ENCODE measurements at regions not wholly inside any gene's neighbourhood (a gene's known extent, or its start where the extent isn't known, plus 50 kb on each side); places are given as distances from the start of the nearest gene placed in this dataset.
A peak's percentile ranks its signal among the peaks of the same experiment; 100 is the strongest.

- no peak for FAIRE-seq
- DNase-seq (ENCODE audit: extremely low spot score, insufficient read length, low read depth) = no peak
Observed at GRCh38 chr7:25944777-25945515, 207.1 kb upstream of the NFE2L3 start.

DNA sequence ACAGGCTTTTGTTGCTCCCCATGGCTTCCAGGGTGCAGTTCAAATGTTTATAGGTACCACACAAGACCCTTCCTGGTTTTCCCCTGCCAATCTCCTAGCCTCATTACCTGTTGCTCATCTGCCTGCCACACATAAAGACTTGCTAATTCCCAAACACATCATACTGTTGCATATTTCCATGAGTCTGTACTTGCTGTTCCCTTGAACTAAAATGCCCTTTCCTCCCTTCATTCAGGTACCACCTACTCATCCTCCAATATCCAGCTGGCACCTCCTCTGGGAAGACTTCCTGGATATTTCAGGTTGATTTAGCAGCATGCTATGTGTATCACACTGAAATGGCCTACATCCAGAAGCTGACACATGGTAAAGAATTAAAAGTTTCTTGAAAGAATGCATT is 206.4 kb upstream of the NFE2L3 start:
- DNase-seq (ENCODE audit: extremely low spot score, insufficient read length, low read depth) = no peak
- no peak for FAIRE-seq

- DNase-seq (ENCODE audit: extremely low spot score, insufficient read length, low read depth) (no peak), FAIRE-seq (no peak)
Observed at GRCh38 chr7:25946181-25946580, 205.8 kb upstream of the NFE2L3 start.

GRCh38 chr7:25947669-25948516 is 204.1 kb upstream of the NFE2L3 start:
- DNase-seq (ENCODE audit: extremely low spot score, insufficient read length, low read depth) (no peak), FAIRE-seq (peak; percentile 95)

DNA sequence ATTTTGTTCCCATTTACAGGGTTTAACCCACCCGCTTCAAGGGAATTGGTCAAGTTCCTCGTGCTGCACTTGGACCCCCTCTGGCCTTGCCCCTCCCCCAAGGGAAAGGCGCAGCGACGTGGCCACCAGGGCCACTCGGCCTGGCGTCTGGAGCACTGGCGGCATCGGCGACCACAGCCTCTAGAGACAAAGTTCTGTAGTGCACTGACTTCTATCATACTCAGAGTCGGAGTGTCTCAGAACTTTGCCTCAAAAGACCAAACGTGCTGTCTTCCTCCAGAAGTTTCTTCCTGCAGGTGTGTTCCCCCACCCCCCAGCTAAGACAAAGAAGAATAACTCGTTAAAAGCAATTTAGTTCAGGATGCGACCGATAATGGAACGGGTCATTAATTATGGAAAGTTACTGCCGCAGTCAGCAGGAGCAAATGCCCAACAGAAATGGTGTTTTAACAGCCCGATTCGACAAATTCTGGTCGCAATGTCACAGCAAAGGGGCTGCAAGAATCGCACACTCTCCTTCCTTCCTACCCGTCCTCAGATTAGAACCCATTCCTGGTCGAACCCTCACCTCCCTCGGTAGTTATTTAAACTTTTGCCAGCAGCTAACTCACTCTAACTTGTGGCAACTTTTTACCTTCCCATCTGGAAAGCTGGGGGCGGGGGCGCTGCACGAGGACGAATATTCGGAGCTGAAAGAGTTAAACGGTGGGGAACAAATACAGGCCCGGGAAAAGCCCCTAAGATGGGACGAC is 202.1 kb upstream of the NFE2L3 start:
- DNase-seq (ENCODE audit: extremely low spot score, insufficient read length, low read depth) (no peak), FAIRE-seq (peak; percentile 81)

DNA sequence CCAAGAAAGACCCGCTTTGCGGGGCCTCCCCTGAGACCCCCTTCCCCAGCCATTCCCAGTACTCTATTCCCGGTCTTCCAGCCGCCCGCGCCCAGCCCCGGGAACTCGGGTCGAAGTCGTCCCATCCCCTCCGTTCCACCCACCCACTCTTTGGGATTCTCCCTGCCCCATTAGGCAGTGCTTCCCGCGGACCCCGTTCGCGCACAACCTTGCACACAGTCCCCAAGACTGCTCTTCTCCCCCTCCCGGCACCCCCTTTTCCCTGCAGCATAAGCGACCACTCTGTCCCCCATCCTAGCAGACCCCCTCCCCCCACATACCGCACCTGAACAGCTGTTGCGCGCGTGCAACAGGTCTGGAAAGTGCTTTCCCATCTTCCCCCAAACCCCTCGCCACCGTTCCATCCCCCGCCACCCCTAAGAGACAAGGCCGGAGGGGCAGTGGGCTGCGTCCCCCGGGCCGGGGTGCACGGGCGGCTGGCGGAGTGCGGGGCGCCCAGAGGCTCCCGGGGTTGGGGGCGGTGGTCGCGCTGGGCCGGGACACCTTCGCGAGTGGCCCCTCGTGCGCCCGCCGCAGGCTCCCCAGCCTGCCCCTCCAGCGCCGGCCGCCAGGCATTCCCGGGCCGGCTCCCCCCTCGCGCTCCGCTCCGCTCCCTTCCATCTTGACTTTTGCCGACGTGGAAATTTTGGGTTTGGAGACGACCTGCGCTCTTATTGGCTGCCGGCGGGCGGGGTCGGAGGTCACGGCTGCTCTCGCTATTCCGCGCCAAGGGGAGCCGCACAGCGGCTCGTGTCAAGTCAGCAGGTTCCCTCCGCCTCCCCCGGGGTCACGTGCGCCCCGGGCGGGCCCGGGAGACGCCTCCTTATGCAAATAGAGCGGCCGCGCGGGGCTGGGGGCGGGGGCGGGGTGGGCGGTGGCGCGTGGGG is 201.2 kb upstream of the NFE2L3 start:
- DNase-seq (ENCODE audit: extremely low spot score, insufficient read length, low read depth) = peak; percentile 92
- FAIRE-seq = peak; percentile 90

GRCh38 chr7:25951414-25952260 is 200.4 kb upstream of the NFE2L3 start:
- DNase-seq (ENCODE audit: extremely low spot score, insufficient read length, low read depth) (no peak), FAIRE-seq (peak; percentile 51)

DNA sequence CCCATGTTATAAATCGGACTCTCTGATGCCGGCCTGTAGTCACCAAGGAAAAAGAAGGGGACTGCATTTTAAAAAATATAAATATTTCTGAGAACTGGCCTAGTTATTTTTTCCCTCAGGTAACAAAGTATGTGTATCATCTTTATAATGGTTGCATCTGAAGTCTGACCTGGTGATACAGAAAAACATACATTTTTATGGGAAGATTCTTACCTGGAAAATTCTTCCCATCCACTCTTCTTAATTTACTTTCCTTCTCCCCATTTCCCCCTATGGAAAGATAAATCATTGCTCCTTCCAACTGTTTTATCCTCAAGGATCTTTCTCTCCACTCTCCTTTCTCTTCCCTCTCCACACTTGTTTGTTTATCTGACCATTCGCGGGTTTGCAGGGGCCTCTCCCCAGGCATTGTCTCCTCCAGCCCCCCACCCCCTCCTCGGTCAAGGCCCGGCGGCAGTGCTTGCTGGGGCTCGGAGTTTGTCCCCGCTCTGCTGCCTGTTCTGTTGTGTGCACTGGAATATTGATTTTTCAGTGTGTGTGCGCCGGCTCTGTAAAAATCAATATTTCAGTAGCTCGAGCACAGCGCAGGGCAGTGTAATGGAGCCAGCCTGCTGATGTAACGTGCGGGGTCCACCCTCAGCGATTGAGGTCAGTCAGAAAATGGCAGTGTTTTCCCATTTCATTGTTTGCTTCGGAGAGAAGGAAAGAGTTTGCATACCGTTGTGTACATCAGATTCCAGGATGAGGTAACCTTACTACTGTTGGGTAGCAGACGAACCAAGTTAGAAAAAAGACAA is 199.5 kb upstream of the NFE2L3 start:
- FAIRE-seq = no peak
- DNase-seq (ENCODE audit: extremely low spot score, insufficient read length, low read depth) = no peak

DNA sequence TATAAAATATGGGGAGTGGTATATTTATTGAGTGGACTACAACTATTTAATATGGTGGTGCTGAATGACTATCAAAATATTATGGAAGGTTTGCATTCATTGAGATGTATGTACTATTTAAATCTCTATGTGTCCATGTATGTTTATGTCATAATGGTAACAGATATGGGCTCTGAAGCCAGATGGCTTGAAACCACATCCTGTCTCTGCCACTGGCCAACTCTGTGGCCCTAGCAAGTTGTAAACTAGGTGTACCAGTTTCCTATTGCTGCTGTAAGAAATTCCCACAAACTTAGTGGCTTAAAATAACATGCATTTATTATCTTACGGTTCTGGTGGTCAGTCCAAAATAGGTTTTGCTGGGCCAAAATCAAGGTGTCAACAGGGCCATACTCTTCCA is 198.1 kb upstream of the NFE2L3 start:
- peak; percentile 83 for FAIRE-seq

DNA sequence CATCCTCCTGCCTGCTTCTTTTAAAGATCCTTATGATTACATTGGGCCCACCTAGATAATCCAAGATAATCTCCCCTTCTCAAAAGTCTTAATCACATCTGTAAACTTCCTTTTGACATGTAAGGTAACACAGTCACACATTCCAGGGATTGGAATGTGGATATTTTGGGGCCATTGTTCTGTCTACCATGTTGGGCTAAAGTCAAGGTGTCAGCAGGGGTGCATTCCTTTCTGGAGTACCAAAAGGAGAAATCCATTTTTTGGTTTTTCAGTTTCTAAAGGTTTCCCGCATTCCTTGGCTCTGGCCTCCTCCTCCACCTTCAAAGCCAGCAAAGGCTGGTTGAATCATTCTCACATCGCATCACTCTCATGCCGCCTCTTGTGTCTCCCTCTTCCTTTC is 197.6 kb upstream of the NFE2L3 start:
- FAIRE-seq (no peak), DNase-seq (ENCODE audit: extremely low spot score, insufficient read length, low read depth) (no peak)

More for the DNA sequence above, 198.1 kb upstream of the NFE2L3 start:
- no peak for DNase-seq (ENCODE audit: extremely low spot score, insufficient read length, low read depth)

DNA sequence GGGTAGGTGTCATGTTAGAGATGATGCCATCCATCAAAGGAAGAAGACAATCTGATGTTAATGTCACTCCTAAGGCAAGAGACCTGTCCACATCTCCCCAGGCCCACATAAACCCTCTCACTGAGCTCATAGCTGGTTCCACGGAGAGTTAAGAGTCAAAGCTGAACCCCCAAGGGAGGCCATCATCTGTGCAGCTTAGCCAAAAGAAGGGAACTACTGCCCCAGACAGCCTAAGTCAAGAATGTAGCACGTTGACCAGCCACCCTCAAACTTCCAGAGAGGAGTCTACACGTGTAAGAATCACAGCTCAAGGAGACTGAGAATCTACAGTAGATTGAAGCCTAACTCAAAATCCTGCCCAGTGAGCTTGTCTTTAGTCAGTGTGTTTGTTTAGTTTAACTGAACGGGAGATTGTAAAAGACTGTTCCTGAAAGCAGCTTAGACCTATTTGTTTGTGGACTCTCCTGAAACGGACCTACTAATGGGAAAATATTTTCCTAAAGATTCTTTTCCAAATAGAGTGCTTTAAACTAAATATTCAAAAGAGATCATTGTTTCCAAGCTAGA is 192.7 kb upstream of the NFE2L3 start:
- DNase-seq (ENCODE audit: extremely low spot score, insufficient read length, low read depth) = no peak
- peak; percentile 69 for FAIRE-seq

- no peak for DNase-seq (ENCODE audit: extremely low spot score, insufficient read length, low read depth)
- FAIRE-seq = peak; percentile 92
Observed at GRCh38 chr7:25963733-25964132, 188.3 kb upstream of the NFE2L3 start.

DNA sequence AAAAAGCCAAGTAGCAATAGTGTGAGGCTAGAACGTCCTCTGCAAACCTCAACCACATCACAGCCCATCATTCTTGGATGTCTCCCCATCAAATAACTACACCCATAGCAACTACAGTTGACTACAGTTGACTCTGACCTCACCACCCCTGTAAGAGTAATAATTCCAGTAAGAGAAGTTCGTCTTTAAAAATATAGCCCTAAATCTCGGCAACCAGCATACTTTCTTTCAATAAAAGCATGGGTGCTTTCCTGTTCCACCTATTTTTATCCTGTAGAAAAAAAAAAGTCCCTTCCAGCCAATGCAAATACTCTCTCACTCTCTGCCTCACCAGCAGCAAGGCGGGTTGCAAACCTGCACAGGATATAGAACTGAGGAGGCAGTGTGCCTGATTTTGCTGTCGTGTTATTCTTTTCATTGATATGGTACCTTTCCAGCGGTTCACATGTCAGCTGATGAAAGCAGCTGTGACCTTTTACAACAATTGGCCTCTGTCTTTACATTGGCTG is 187.5 kb upstream of the NFE2L3 start:
- FAIRE-seq (peak; percentile 93), DNase-seq (ENCODE audit: extremely low spot score, insufficient read length, low read depth) (no peak)

GRCh38 chr7:25965405-25966123 is 186.4 kb upstream of the NFE2L3 start:
- FAIRE-seq (peak; percentile 63), DNase-seq (ENCODE audit: extremely low spot score, insufficient read length, low read depth) (no peak)

DNA sequence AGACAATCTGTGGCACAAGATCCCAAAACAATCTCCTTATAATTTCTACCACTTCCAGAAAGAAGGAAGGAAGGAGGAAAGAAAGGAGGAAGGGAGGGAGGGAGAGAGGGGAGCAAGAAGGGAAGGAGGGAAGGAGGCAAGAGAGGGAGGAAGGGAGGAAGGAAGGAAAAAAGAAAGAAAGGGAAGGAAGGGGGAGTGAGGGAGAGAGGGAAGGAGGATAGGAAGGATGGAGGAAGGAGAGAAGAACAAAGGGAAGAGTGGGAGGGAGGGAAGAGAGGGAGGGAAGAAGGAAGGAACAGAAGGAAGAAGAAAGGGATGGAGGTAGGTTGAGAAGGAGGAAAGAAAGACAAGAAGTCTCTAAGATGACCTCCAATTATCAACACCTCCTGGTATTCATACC is 185.5 kb upstream of the NFE2L3 start:
- DNase-seq (ENCODE audit: extremely low spot score, insufficient read length, low read depth) = no peak
- peak; percentile 45 for FAIRE-seq

DNA sequence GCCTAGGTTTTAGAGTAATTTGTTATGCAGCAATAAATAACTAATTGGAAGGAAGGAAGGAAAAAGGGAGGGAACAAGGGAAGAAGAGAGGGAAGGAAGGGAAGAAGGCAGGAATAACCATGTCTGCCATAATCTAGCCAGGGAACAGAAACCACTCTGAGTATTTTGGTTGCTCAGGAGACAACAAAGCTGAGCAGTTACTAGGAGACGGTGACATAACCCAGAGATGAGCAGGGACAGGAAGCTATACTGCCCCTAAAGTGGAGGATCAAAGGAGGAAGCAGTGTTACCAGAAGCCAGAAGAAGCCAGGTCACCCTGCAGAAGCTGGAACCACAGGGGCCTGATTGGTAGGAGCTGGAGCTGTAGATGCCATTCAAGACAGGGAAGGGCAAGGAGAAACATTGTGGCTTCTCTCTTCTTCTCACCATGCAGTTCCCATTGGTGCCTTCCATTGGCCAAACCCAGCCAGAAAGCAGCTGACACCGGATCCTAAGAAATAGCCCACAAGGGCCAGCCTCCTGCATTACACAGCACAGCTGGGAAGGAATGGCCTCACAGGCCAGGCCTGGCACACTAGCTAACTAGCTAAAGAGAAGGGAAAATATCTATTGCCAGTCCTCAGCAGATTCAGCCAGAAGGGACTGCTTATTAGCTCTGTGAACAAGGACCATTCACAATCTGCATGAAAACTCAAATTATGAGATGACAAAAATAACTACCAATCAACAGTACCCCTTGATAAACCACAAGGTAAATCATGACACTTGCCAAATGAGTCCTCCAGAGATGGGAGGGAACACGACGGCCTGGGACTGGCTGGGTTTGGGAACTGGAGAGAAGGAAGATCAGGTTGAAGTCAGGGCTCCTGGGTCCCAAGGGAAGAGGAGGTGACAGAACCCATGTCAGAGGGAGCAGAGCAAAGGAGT is 184.5 kb upstream of the NFE2L3 start:
- DNase-seq (ENCODE audit: extremely low spot score, insufficient read length, low read depth) (no peak), FAIRE-seq (no peak)
